PFSK-1 (cell line): ENCODE measurements at regions not wholly inside any gene's neighbourhood (a gene's known extent, or its start where the extent isn't known, plus 50 kb on each side); places are given as distances from the start of the nearest gene placed in this dataset.

ENCODE experiments used
- FOXP2 ChIP-seq: optimal IDR thresholded peaks from 2 replicates; pipeline ENCODE3; 2011; ENCODE audit warnings: borderline replicate concordance, control low read depth, inconsistent platforms; ENCODE audit not compliant: insufficient read depth; ENCODE audit errors: extremely low read length, extremely low read depth
- POLR2AphosphoS5 ChIP-seq: IDR thresholded peaks from 2 replicates; pipeline ENCODE4 v1.6.1; 2012; ENCODE audit warnings: low read depth, mild to moderate bottlenecking, control low read depth, low read length, moderate library complexity
- REST ChIP-seq, 2 experiments: IDR thresholded peaks; 2 replicates each; pipeline versions ENCODE4 v1.6.1 to v1.8.0; 2011 to 2012; ENCODE audit warnings: low read depth in 2 of 2, low read length in 2 of 2, control low read depth in 1 of 2, inconsistent platforms in 1 of 2, mild to moderate bottlenecking in 1 of 2, moderate library complexity in 1 of 2; ENCODE audit not compliant: insufficient read depth in 1 of 2
- SIN3A ChIP-seq: IDR thresholded peaks from 2 replicates; pipeline ENCODE4 v1.6.1; 2012; ENCODE audit warnings: mild to moderate bottlenecking, low read length, moderate library complexity, borderline replicate concordance; ENCODE audit not compliant: insufficient read depth
- TAF1 ChIP-seq: IDR thresholded peaks from 2 replicates; pipeline ENCODE4 v1.6.1; 2012; ENCODE audit warnings: low read length, control low read depth, borderline replicate concordance; ENCODE audit not compliant: insufficient read depth

GRCh38 chr9:120252248-120252647, 327.7 kb downstream of the CDK5RAP2 start:
- TF ChIP-seq REST (IDR thresholded peaks at IDR 0.05; ENCODE audit: insufficient read depth in 1 of 2, low read depth in 2 of 2, low read length in 2 of 2) (peak; percentile 29 to 88; a peak in 3 of 4 replicates), SIN3A (no peak), POLR2AphosphoS5 (no peak), TAF1 (no peak), FOXP2 (no peak)

- TF ChIP-seq POLR2AphosphoS5 (no peak), TAF1 (no peak), REST (IDR thresholded peaks at IDR 0.05; ENCODE audit: insufficient read depth in 1 of 2, low read depth in 2 of 2, low read length in 2 of 2) (no peak), FOXP2 (no peak), SIN3A (no peak)
These were observed 337.7 kb downstream of the CDK5RAP2 start for GRCh38 chr9:120242116-120242811.

GRCh38 chr9:120236596-120236995, 343.4 kb downstream of the CDK5RAP2 start:
- TF ChIP-seq POLR2AphosphoS5 (no peak), REST (IDR thresholded peaks at IDR 0.05; ENCODE audit: insufficient read depth in 1 of 2, low read depth in 2 of 2, low read length in 2 of 2) (no peak), TAF1 (no peak), FOXP2 (no peak), SIN3A (no peak)

GRCh38 chr9:120235081-120235480, 344.9 kb downstream of the CDK5RAP2 start:
- TF ChIP-seq TAF1: no peak
- no peak for TF ChIP-seq POLR2AphosphoS5
- TF ChIP-seq REST (IDR thresholded peaks at IDR 0.05; ENCODE audit: insufficient read depth in 1 of 2, low read depth in 2 of 2, low read length in 2 of 2): no peak
- TF ChIP-seq SIN3A: no peak
- TF ChIP-seq FOXP2: no peak
